Keratinocyte (primary cell): ENCODE measurements at regions not wholly inside any gene's neighbourhood (a gene's known extent, or its start where the extent isn't known, plus 50 kb on each side); places are given as distances from the start of the nearest gene placed in this dataset.

Experiments used
- DNase-seq: peaks from one replicate; pipeline ENCODE4 v3.0.0-alpha.2; 2011; ENCODE audit warnings: low read depth, missing footprints, low spot score
- FAIRE-seq: peaks from 2 replicates; lab custom pipeline; 2011; peaks lifted over from hg19 to GRCh38; lab: Jason Lieb, UNC
- H2AFZ ChIP-seq: 2 replicates; pipeline ENCODE4 v1.6.0; 2012; ENCODE audit warnings: low read length, control low read depth, inconsistent platforms; ENCODE audit not compliant: control insufficient read depth
- H3K27ac ChIP-seq: 2 replicates; pipeline ENCODE4 v1.5.1; 2011; ENCODE audit warnings: low read length; ENCODE audit not compliant: control insufficient read depth, insufficient read depth
- H3K27me3 ChIP-seq: 3 replicates; pipeline ENCODE4 v1.6.0; 2011; ENCODE audit warnings: low read length; ENCODE audit not compliant: control insufficient read depth, insufficient read depth; ENCODE audit errors: extremely low read depth
- H3K36me3 ChIP-seq, 2 experiments: 2 replicates in 1 of 2; 3 replicates in 1 of 2; pipeline ENCODE4 v1.5.1; 2011; ENCODE audit warnings: low read length in 2 of 2, mild to moderate bottlenecking in 1 of 2; ENCODE audit not compliant: control insufficient read depth in 2 of 2, insufficient read depth in 2 of 2; ENCODE audit errors: extremely low read depth in 1 of 2
- H3K4me1 ChIP-seq: 3 replicates; pipeline ENCODE4 v1.5.1; 2011; ENCODE audit warnings: low read length; ENCODE audit not compliant: control insufficient read depth, insufficient read depth; ENCODE audit errors: extremely low read depth
- H3K4me2 ChIP-seq: 3 replicates; pipeline ENCODE4 v1.6.0; 2011; ENCODE audit warnings: low read depth, low read length; ENCODE audit not compliant: control insufficient read depth, insufficient read depth; ENCODE audit errors: extremely low read depth
- H3K4me3 ChIP-seq, 3 experiments: fragments of 200-600 bp in 1 of 3; sonication (generic) in 1 of 3; 2 replicates in 2 of 3; 3 replicates in 1 of 3; pipeline ENCODE4 v1.5.1; 2011 to 2016; ENCODE audit warnings: low read length in 3 of 3, mild to moderate bottlenecking in 3 of 3, control low read depth in 2 of 3, inconsistent platforms in 1 of 3, low read depth in 1 of 3, mixed read lengths in 1 of 3, mixed run types in 1 of 3, moderate library complexity in 1 of 3; ENCODE audit not compliant: control insufficient read depth in 2 of 3, insufficient read depth in 2 of 3; ENCODE audit errors: extremely low read depth in 1 of 3
- H3K79me2 ChIP-seq: 2 replicates; pipeline ENCODE4 v1.6.0; 2012; ENCODE audit warnings: low read length; ENCODE audit not compliant: control insufficient read depth, insufficient read depth
- H3K9ac ChIP-seq: 3 replicates; pipeline ENCODE4 v1.6.0; 2011; ENCODE audit warnings: low read length; ENCODE audit not compliant: control insufficient read depth, insufficient read depth; ENCODE audit errors: extremely low read depth
- H3K9me1 ChIP-seq: 3 replicates; pipeline ENCODE4 v1.6.0; 2011; ENCODE audit warnings: low read length; ENCODE audit not compliant: control insufficient read depth, insufficient read depth; ENCODE audit errors: extremely low read depth
- H3K9me3 ChIP-seq: 2 replicates; pipeline ENCODE4 v1.5.1; 2012; ENCODE audit warnings: low read depth, low read length; ENCODE audit not compliant: control insufficient read depth
- H4K20me1 ChIP-seq: 3 replicates; pipeline ENCODE4 v1.6.0; 2011; ENCODE audit warnings: low read length; ENCODE audit not compliant: control insufficient read depth, insufficient read depth; ENCODE audit errors: extremely low read depth
- EZH2 ChIP-seq: IDR thresholded peaks from one replicate; pipeline ENCODE4 v1.6.1; 2012; ENCODE audit warnings: inconsistent platforms, mild to moderate bottlenecking, low read length, moderate library complexity
- dilution Hi-C: fragments of 300-500 bp; cut with MboI; formaldehyde crosslinking; loops from one replicate; pipeline ENCODE4 v1.7.0; 2020; ENCODE audit warnings: low sequenced_read_pairs; ENCODE audit not compliant: extremely low pct_ligation_motif_present
- TF ChIP-seq, protein P1 (sequence below), 3 experiments: IDR thresholded peaks in 1 of 3; conservative IDR thresholded peaks in 1 of 3; optimal IDR thresholded peaks in 1 of 3; 2 replicates in 2 of 3; 3 replicates in 1 of 3; pipeline versions ENCODE3 to v1.5.1; 2011; ENCODE audit warnings: low read length in 3 of 3, mild to moderate bottlenecking in 3 of 3, moderate library complexity in 2 of 3, control low read depth in 1 of 3, inconsistent platforms in 1 of 3; ENCODE audit not compliant: insufficient read depth in 2 of 3; ENCODE audit errors: extremely low read depth in 1 of 3

DNA sequence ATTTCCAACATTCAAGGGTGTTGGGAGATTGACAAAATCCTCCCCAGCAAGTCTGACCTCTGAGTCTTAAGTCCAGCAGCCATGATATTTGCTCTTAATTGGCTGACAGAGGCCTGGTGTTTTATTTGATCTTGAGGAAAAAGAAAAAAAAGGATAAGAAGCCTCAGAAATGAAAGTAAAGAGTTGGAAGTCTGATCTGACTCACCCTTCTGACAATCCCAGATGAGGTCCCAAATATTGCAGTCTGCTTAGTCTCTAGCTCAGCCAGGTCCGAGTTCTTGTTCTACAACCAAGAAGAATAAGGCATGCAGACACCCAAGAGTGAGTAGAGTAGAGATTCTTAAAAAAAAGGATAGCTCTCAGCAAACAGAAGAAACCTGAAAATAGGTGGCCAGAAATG, 632.5 kb upstream of the ST8SIA4 start:
- H3K36me3 ChIP-seq: no peaks in the 10 kb centered on the region
- dilution Hi-C loops: no loop called here
- H3K9me1 ChIP-seq: no peaks in the 10 kb centered on the region
- H3K9me3 ChIP-seq: no peaks in the 10 kb centered on the region
- H3K27me3 ChIP-seq: no peaks in the 10 kb centered on the region
- H3K4me1 ChIP-seq: no peaks in the 10 kb centered on the region
- no peak overlapping the region for H3K4me3 ChIP-seq
- TF ChIP-seq, protein P1, sequence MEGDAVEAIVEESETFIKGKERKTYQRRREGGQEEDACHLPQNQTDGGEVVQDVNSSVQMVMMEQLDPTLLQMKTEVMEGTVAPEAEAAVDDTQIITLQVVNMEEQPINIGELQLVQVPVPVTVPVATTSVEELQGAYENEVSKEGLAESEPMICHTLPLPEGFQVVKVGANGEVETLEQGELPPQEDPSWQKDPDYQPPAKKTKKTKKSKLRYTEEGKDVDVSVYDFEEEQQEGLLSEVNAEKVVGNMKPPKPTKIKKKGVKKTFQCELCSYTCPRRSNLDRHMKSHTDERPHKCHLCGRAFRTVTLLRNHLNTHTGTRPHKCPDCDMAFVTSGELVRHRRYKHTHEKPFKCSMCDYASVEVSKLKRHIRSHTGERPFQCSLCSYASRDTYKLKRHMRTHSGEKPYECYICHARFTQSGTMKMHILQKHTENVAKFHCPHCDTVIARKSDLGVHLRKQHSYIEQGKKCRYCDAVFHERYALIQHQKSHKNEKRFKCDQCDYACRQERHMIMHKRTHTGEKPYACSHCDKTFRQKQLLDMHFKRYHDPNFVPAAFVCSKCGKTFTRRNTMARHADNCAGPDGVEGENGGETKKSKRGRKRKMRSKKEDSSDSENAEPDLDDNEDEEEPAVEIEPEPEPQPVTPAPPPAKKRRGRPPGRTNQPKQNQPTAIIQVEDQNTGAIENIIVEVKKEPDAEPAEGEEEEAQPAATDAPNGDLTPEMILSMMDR (optimal IDR thresholded peaks at IDR 0.05 in 1 of 3, IDR thresholded peaks at IDR 0.05 in 1 of 3, conservative IDR thresholded peaks at IDR 0.05 in 1 of 3; ENCODE audit: extremely low read depth in 1 of 3, insufficient read depth in 2 of 3, low read length in 3 of 3): no peak
- no peak for TF ChIP-seq EZH2
- FAIRE-seq: no peak
- no peak overlapping the region for H3K4me2 ChIP-seq
- no peaks in the 10 kb centered on the region for H3K79me2 ChIP-seq
- DNase-seq: no peak
- no peaks in the 10 kb centered on the region for H4K20me1 ChIP-seq
- no peak overlapping the region for H3K27ac ChIP-seq
- H3K9ac ChIP-seq: no peak overlapping the region
- no peak overlapping the region for H2AFZ ChIP-seq

DNA sequence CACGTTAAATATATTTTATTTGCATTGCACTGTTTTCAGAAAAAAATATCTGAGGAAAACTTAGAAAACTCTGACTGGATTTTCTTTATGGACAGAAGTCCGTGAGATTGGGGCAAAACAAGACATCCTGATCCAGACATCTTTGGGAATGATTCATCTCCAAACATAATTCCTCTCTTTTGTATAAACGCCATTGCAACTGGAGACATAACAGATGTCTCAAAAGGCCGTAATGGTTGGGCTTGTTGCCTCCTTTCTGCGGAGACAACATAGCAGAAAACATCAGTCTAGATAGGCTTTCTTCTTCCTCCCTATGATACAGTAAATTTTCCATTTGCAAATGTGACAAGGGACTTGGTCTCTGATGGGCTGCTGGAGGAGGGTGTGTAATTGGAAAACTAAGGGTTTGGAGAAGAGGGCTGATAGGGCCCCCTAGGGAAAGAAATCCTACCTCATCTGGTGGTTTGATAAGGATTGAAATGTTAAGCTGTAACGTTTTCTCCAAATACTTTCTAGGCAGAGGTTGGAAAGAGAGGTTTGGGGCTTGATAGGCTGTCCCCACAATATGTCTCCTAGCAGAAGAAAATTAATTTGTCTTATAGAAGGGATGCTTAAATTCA, 631.5 kb upstream of the ST8SIA4 start:
- Histone ChIP-seq H3K9me1 (no peaks in the 10 kb centered on the region), H3K79me2 (no peaks in the 10 kb centered on the region), H3K4me3 (no peak overlapping the region), H3K36me3 (no peaks in the 10 kb centered on the region), H3K27me3 (no peaks in the 10 kb centered on the region), H3K27ac (no peak overlapping the region), H3K4me1 (no peaks in the 10 kb centered on the region), H4K20me1 (no peaks in the 10 kb centered on the region), H3K9me3 (no peaks in the 10 kb centered on the region), H2AFZ (no peak overlapping the region), H3K9ac (no peak overlapping the region), H3K4me2 (no peak overlapping the region)
- dilution Hi-C loops: no loop called here
- TF ChIP-seq, protein P1 (optimal IDR thresholded peaks at IDR 0.05 in 1 of 3, IDR thresholded peaks at IDR 0.05 in 1 of 3, conservative IDR thresholded peaks at IDR 0.05 in 1 of 3; ENCODE audit: extremely low read depth in 1 of 3, insufficient read depth in 2 of 3, low read length in 3 of 3): no peak
- TF ChIP-seq EZH2: no peak
- FAIRE-seq (no peak), DNase-seq (no peak)
